Esophagus muscularis mucosa (tissue), 3 donors: ENCODE measurements at regions not wholly inside any gene's neighbourhood (a gene's known extent, or its start where the extent isn't known, plus 50 kb on each side); places are given as distances from the start of the nearest gene placed in this dataset.

Experiments used
- POLR2A ChIP-seq: fragments of 450-650 bp; IDR thresholded peaks from one replicate; pipeline ENCODE4 v1.6.1; 2017; ENCODE audit warnings: antibody characterized with exemption, moderate library complexity, mild to moderate bottlenecking, low read depth
- TF ChIP-seq, protein P1 (sequence below), 3 experiments: fragments of 200-600 bp in 2 of 3; fragments of 450-650 bp in 1 of 3; sonication (generic) in 2 of 3; IDR thresholded peaks; one replicate each; pipeline ENCODE4 v1.5.1; 2017 to 2019; ENCODE audit warnings: antibody characterized with exemption in 3 of 3, mild to moderate bottlenecking in 2 of 3, moderate library complexity in 1 of 3

DNA sequence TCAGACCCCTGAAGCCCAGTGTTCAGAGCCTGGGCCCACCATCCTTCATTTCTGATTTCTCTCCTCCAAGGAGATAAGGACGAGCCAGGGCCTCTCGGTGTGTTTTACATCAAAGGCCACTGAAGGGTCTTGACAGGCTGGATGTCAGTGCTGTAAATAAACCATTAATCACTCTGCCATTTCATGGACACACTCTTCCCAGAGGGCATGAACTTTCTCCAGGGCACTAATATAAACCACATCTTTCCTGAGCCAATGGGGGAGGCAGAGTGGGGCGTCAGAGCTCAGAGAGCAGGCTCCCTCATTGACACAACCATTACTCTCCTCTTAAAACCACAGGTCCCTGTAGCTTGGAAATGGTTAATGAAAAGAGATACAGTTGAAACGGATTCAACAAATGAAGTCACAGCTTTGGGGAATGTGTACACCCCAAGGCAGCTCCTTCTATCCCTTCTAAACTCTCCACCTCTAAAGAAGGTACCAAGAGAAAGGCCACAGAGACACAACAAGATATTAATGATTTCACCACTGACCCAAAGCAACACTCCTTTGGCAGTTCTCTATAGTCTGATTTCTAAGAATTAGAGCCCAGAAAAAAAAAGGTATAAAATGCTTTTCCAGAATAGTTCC is 200.6 kb downstream of the CHIC2 start:
- no peak for TF ChIP-seq POLR2A
- TF ChIP-seq, protein P1, sequence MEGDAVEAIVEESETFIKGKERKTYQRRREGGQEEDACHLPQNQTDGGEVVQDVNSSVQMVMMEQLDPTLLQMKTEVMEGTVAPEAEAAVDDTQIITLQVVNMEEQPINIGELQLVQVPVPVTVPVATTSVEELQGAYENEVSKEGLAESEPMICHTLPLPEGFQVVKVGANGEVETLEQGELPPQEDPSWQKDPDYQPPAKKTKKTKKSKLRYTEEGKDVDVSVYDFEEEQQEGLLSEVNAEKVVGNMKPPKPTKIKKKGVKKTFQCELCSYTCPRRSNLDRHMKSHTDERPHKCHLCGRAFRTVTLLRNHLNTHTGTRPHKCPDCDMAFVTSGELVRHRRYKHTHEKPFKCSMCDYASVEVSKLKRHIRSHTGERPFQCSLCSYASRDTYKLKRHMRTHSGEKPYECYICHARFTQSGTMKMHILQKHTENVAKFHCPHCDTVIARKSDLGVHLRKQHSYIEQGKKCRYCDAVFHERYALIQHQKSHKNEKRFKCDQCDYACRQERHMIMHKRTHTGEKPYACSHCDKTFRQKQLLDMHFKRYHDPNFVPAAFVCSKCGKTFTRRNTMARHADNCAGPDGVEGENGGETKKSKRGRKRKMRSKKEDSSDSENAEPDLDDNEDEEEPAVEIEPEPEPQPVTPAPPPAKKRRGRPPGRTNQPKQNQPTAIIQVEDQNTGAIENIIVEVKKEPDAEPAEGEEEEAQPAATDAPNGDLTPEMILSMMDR (IDR thresholded peaks at IDR 0.05), result no peak
